Effector CD8-positive, alpha-beta T cell (primary cell): ENCODE measurements at regions not wholly inside any gene's neighbourhood (a gene's known extent, or its start where the extent isn't known, plus 50 kb on each side); places are given as distances from the start of the nearest gene placed in this dataset.
"Not testable (repeated sequence)": the region's sequence is repeated elsewhere in the genome, so short reads cannot be mapped to it uniquely, and the experiment has no call there.

Experiments
- DNase-seq: peaks from one replicate; lab custom pipeline; 2025; lab: John Stamatoyannopoulos, UW

DNA sequence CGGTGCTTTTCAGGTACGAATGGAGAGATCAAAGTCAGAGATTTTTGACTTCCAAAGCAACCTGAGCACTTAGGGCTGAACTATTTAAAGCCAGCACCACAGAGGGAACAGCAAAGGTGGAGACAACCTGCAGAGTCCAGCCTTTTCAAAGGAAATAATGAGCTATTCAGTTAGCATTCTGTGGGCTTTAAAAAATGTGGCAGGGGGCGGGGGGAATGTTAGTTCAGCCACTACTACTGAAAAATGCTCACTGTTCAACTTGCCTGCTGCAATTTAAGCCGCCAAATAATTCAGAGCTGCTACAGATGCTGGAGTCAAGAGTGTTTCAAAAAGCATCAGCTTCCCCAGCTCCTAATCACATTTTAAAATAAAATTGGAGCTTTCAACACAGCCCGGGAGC is 473.3 kb upstream of the PLXNA2 start:
- DNase-seq, result no peak

GRCh38 chr1:208722592-208722991 is 478.4 kb upstream of the PLXNA2 start:
- DNase-seq, result no peak

DNA sequence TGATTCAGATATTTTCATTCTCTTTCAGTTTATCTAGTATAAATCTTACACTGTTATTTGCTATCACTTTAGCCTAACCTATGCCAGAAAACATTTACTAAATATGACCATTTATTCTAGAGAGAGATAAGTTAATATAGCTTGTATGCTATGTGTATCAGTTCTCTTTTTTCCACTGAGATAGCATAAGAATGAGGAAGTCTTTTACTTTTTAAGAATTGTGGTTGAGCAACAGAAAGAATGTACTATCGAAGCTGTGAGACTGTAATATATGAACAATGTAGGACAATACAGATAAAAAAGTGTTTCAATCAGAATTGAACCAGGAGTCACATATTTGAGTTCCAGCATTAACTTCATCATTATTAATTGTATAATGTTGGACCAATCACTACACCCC is 479.9 kb upstream of the PLXNA2 start:
- no peak for DNase-seq

GRCh38 chr1:208728815-208729214 is 484.6 kb upstream of the PLXNA2 start:
- no peak for DNase-seq

DNA sequence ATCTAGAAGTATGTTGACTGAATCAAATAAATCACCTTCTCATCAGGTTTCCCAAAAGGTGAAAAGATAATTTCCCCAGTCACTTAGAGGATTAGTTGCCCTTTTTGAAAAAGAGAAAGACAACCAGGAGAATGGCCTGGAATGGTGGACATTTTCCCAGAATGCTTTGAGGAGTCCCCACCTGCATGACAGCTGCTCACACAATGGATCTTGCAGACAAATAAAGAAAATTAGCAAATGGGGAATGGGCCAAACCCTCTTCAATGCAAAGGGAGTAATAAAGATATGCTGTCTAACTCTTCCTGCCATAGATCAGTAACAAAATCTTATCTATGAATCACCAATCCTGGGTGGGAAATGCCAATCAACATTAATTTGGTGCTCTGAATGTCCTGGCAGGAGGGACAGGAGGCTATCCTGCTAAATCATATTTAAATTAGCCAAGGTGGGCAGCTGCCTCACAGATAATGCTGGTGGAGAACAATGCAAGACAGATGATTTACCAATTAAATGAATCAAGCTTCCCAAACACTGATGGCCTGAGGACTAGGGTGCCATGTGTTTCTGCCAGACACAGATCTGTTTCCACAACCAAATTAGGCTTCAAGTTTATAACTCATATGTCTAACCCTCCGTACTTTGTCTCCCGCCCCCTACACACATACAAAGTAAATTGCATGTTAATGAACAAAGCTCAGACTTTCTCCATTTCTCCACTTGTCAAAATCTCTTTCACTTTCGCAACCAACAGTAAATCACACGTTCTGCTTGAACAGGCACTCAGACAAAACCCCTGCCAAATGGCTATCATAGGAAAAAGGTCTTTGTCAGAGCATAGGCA is 488.0 kb upstream of the PLXNA2 start:
- DNase-seq, result no peak

GRCh38 chr1:208737161-208737560 is 493.0 kb upstream of the PLXNA2 start:
- no peak for DNase-seq

DNA sequence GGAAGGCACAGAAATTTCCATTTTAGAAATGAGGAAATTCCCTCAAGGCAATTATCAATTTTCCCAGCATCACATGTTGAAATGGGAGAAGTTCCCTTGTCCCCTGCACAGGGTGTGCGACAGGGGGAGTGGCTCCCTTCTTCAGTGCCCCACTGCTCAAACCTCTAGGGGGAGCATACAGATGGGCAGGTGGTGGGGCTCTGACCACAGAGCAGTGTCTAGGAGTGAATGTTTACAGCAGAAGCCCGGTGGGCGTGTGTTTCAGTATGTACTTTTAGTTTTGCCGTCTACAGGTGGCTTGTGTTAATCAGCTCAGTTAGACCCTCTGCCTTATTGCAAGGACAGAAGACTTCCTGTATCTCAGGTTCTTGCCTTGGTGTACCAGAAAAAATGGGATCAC is 493.7 kb upstream of the PLXNA2 start:
- DNase-seq, result no peak

DNA sequence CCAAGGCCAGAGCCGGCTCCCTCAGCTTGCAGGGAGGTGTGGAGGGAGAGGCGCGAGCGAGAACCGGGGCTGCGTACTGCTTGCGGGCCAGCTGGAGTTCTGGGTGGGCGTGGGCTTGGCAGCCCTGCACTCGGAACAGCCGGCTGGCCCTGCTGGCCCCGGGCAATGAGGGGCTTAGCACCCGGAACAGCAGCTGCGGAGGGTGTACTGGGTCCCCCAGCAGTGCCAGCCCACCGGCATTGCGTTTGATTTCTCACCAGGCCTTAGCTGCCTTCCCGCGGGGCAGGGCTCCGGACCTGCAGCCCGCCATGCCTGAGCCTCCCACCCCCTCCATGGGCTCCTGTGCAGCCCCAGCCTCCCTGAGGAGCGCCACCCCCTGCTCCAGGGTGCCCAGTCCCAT is 495.5 kb upstream of the PLXNA2 start:
- not testable (repeated sequence) for DNase-seq

DNA sequence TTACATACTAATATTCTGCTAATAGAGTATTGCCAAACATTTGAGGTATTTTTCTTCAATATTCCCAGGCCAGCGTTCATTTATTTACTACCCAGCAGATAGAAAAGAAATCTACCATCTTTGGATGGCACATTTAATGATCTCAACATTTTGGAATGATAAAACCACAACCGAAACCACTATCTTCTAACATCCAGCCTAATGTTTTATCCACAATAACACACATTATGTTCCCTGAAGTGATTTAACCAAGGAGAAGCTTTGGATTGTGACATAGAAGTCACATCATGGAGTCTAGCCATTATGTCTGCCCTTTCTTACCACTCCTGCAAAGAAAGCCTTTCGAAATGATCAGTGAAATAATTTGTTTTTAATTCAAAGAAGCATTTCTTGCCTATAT is 497.1 kb upstream of the PLXNA2 start:
- no peak for DNase-seq

DNA sequence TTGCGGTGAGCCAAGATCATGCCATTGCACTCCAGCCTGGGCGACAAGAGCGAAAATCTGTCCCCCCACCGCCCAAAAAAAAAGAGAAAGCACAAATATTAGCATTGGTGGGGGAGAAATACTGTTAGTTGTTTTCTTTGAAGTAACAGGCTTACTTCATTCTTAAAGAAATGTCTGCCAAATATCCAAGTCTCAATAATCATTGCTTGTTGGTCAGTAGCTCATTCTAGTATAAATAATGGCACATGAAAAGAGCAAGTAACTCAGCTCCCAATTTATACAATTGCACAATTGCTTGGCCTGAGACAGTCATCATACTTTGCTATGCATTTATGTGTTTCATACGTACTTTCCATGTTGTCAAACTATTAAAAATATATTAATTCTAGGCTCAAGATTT is 499.2 kb upstream of the PLXNA2 start:
- DNase-seq, result no peak

GRCh38 chr1:208747979-208748378 is 503.8 kb upstream of the PLXNA2 start:
- no peak for DNase-seq

DNA sequence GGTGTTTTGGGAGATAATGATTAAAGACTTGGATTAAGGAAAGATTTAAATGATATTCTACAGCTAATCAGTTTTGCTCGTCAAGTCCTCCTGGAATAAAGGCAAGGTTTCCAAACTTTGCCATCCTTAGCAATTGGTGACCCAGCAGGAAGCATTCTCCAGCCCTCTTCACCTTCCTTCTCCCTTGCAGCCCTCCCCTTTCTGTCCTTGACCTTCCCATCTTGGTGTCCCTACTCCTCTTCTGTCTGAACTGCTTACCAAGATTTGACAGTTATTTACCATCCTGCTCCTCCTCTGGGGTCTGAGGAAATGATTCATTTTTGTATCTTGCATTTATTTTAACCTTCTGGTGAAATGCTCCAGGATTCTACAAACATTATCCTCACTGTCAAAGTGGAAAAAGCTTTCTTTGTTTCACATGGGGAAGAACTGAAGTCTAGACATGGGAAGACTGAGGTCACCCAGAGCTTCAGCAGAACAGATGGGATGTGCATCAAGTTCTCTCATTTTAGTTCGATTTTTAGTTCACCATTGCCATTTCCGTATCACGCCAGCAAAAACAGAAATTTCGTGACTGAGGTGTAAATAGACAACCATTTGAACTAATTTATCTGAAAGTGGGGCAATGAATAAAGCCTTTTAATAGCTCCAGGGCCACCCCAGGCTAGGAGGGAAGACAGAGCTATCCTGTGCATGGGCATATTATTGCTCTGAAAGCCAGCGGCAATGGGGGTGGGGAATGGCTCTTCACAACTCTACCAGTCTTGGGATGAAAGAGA is 504.4 kb upstream of the PLXNA2 start:
- DNase-seq, result no peak

DNA sequence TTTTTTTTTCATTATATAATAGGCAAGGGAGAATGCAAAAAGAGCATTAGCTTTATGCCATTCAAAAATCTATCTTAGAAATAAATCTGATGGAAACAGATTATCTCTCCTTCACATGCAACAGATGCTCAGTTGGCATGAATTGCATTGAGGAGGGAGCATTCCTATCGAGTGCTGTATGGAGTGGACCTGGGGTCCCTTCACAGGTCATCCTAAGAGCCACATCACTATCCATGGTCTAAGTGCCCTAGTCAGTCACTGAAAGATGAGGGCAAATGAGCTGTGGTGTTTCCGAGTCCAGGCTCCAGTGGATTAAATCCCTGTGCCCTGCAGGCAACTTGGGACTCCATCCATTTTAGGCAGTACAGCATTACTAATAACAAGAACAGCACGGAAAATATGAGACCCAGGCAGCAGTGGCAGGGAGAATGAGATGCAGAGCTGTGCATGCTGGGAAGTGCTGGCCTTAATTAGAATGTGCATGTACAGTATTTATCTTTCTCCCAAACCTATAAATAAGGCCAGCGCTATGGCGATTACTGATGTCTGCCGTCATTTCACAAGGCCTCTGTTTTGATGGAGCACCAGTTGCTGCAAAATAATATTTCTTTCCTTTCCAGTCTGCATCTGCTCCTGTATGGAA is 512.3 kb upstream of the PLXNA2 start:
- no peak for DNase-seq

DNA sequence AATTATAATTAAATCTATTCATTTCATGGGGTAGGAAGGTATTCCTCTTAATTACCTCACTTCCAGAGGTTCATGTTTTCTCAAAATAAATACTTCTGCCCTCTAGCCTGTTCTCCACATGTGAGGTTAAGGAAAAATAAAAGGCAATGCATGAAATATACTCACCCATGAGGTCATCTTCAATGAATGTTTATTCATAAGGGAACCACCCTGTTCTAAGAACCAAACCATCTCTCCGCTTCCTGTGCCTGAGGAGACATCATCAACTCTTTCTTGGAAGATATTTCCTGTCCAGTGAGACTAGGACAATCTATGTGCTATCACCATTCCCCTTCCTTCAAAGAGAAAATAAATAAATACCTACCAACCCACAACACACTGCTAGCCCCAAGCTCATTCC is 513.7 kb upstream of the PLXNA2 start:
- DNase-seq, result no peak

DNA sequence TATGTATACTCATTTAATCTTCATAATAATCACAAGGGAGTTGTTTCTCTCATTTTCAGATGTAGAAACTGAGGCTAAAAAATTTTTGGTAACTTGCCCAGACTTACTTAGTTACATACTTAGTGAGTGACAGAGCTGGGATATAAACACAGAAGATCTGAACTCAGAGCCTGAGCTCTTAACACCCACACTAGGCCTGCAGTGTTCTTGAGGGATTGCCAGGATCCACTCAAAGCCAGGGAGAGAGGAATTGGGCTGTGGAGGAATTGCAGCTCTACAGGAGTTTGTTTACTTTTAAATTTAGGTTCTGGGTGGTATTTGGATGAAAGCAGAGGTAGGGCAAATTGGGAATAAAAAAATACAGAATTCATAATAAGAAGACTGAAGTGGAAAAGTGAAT is 515.1 kb upstream of the PLXNA2 start:
- no peak for DNase-seq

- no peak for DNase-seq
These were observed 519.8 kb upstream of the PLXNA2 start for GRCh38 chr1:208763971-208764370.

DNA sequence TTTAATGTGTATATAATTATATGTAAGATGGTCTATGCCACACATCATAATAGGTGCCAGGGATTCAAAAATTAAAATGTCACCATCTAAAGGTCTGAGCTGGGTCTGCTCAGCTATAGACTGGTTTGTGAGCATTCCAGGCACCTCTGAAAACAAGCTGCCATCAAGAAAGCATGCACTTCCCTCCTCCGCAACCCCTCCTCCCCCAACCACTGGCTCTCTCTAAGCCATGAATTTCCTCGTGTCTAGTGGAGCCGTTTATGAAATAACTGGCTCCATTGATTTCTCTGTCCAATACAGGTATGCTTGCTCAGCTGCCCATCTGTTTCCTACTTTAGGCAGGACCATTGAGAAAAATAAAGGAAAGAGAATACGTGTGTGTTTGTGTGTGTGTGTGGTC is 522.6 kb upstream of the PLXNA2 start:
- DNase-seq, result no peak

GRCh38 chr1:208767816-208768215 is 523.6 kb upstream of the PLXNA2 start:
- DNase-seq, result no peak

DNA sequence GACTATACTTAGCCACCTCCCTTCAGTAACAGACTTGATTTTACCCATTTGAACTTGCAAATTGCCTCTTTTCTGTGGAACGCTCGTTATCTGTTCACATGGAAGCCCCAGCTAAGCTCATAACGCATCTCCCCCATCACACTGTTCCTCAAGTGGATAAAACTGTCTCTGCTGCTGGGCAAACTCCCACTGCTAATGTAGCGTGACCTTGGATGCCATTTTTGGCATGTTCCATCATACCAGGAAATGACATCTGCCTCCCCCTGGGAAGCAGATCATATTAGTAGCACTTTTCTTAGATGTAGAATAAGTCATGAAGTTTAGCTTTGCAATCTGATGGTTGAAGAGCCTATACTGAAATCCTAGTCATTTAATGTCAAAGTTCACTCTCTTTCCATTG is 528.7 kb upstream of the PLXNA2 start:
- no peak for DNase-seq

- no peak for DNase-seq
These were observed 531.7 kb upstream of the PLXNA2 start for GRCh38 chr1:208775841-208776240.

GRCh38 chr1:208778417-208778816 is 534.2 kb upstream of the PLXNA2 start:
- no peak for DNase-seq

DNA sequence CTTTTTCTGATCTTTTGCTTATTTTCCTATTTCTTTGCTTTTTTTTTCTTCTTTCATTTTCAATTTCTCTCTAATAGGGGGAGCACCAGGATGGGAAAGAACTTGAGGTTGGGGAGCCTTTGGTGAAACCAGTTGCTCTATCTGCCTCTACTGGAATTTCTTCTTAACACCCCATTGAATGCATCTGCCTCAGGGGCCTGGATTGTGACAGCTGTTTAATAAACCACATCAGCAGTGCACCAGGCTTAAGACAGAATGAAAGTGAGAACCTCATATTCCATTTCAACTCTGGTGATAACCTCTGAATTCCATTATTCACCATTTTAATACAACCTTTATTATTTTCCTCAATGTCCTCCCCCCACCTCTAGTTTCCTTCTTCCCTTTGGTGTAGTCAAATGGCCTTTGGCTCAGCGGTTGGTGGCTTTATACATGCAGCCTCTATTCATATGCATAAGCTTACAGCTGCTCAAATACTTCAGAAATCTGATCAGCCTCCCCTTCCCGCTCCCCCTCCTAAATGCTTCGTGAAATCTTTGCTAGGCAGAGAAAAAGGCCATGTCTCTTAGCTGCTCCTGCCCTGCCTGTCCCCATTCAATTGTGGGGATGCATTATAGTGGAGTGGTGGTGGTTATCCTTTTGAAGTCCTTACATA is 537.3 kb upstream of the PLXNA2 start:
- DNase-seq, result no peak
